Activated CD8-positive, alpha-beta memory T cell treated with anti-CD3 and anti-CD28 coated beads for 48 hours (primary cell): ENCODE measurements at regions not wholly inside any gene's neighbourhood (a gene's known extent, or its start where the extent isn't known, plus 50 kb on each side); places are given as distances from the start of the nearest gene placed in this dataset.

Source experiments
- DNase-seq, 3 experiments: peaks; one replicate each; pipeline ENCODE4 v3.0.0-alpha.2; 2020; ENCODE audit warnings: low read depth in 2 of 3, low spot score in 2 of 3

- no peak for DNase-seq
These were observed 107.5 kb upstream of the SDK1 start for GRCh38 chr7:3193379-3194120.

GRCh38 chr7:3194501-3195141 lies 106.4 kb upstream of the SDK1 start:
- no peak for DNase-seq

GRCh38 chr7:3195160-3195559 lies 105.9 kb upstream of the SDK1 start:
- no peak for DNase-seq

GRCh38 chr7:3196629-3197400 lies 104.2 kb upstream of the SDK1 start:
- no peak for DNase-seq

DNA sequence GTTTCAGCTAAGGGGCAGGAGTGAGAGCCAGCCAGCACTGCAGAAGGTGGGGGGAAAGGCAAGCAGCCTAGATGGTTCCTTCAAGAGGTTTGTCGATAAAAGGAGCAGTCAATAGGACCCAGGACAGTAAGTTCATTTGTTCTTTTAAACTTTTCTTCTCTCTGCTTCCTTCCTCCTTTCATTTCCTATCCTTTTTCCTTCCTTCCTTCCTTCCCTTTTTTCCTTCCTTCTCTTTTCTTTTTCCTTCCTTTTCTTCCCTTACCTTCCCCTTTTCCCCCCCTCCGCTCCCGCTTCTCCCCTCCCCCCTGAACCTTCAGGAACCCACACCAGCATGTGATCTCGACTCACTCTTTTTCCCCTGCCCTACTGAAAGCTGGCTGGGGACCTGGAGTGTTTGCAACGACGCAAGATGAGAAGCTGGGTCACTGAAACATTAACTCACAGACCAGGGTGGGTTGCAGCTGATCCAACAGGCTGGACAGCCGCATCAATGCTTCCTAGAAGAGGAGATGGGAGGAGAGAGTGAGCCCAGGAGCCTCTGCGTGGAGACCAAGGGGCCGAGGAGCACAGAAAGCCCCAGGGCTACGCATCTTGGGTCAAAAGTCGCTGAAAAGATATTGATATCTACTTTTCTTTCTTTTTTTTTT lies 103.4 kb upstream of the SDK1 start:
- DNase-seq = no peak

- DNase-seq = no peak
These were observed 102.7 kb upstream of the SDK1 start for GRCh38 chr7:3198316-3198715.

DNA sequence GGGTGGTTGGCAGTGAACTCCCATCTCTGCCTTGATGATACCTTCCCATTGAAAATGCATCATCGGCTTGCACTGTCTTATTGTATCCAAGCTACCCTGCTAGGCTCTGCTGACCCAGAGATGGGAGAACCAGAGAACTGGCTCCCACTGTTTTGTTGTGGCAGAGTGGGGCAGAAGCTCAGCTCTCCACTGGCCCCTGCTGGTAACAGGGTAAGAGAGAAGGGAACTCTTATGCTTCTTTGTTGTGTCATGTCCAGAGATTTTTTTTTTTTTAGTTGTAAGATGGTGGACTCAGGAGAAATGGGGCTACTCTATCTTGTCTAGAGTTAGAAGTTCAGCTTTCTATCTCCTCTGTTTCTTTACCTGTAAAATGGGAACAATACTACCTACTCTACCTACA lies 100.5 kb upstream of the SDK1 start:
- DNase-seq = no peak

GRCh38 chr7:3201306-3201705 lies 99.7 kb upstream of the SDK1 start:
- no peak for DNase-seq

GRCh38 chr7:3201937-3202710 lies 98.9 kb upstream of the SDK1 start:
- DNase-seq = no peak

DNA sequence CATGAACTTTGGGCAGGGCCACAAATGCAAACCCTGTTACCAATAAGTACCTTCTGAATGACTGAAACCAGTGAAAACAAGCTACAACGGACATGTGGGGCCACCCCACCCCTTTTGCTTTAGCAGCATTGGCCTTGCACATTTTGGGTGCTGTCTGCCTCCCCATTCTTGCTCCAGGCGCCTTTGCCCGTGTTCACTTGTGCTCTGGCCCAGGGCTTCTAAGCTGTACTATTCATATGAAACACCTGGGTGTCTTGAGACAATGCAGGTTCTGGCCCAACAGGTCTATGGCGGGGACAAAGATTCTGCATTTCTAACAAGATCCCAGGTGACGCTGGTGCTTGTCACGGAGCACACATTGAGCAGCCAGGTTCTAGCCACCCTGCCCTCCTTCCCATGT lies 96.5 kb upstream of the SDK1 start:
- DNase-seq = no peak

DNA sequence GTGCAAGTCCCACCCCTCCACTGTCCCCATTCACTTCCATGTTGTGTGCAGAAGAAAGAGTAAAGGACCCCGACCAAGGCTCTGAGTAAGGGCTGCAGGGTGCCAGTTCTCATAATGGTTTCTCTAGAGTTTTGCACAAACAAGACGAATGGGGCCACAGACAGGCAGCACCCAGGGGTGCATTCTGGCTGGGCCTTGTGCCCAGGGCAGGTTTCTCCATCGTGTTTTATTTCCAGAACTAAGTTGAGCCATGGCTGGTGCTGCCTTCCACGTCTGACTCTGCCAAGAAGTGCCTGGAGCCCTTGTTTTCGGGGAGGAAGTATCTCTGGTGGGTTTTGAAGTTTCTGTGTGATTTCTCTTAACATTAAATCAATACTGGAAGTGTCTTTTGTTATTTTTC lies 95.0 kb upstream of the SDK1 start:
- no peak for DNase-seq

DNA sequence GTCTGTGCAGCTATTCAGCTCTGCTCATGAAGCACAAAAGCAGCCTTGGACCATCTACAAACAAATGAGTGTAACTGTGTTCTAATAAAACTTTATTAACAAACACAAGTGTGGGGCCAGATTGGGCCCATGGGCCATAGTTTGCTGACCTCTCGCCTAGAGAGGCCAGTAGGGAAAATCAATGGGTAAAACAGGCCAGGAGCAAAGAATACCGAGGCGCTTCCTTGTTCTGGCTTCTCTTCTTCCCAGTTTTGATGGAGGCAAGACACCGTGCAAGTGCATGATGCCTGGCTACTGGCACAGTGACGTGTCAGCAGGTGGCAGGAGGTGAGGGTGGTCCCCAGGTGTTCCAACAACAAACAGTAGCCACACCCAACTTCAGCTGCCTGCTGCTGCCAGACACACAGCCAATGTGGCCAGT lies 94.3 kb upstream of the SDK1 start:
- DNase-seq = no peak

DNA sequence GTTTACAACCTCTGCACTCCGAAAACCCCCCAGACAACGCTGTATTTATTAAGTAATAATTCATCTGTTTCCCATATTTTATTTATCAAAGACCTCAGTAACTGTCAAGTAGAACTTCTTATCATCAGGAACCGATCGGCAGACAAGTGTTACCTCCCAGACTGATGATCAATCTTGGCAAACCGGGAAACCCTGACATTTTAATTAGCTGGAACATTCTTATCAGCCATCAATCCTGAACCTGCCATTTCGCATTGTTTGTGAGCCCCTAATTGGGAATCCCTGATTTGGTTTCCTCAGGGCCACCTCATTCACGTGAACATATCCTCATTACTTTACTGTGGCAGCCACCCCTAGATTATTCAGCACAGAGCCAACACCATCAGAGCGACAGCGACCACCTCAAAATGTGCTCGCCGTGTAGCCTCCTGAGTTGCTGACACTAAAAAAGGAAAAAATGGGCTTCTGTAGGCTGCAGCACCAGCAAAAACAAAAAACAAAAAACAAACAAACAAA lies 93.6 kb upstream of the SDK1 start:
- DNase-seq = no peak

DNA sequence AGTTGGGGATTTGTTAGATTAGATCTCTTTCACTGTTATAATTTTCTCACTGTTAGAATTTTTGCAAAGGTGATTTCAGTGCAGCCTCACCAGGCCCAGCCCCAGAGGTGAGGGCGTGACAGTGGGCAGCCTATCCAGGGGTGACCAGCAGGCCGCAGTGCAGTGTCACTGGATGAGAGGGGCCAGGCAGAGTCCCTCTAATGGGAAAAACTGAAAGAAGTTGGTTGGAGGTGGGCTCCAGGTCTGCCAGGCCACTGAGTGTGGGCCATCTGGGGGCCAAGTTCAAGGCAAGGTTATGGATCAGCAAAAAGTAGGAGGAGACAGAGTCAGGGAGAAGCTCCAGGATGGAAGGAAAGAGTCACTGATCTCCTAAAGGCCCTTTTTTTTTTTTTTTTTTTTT lies 90.5 kb upstream of the SDK1 start:
- DNase-seq = no peak

- no peak for DNase-seq
These were observed 87.0 kb upstream of the SDK1 start for GRCh38 chr7:3214090-3214413.

- DNase-seq = no peak
These were observed 85.1 kb upstream of the SDK1 start for GRCh38 chr7:3215624-3216585.

GRCh38 chr7:3217166-3217565 lies 83.9 kb upstream of the SDK1 start:
- DNase-seq = no peak

DNA sequence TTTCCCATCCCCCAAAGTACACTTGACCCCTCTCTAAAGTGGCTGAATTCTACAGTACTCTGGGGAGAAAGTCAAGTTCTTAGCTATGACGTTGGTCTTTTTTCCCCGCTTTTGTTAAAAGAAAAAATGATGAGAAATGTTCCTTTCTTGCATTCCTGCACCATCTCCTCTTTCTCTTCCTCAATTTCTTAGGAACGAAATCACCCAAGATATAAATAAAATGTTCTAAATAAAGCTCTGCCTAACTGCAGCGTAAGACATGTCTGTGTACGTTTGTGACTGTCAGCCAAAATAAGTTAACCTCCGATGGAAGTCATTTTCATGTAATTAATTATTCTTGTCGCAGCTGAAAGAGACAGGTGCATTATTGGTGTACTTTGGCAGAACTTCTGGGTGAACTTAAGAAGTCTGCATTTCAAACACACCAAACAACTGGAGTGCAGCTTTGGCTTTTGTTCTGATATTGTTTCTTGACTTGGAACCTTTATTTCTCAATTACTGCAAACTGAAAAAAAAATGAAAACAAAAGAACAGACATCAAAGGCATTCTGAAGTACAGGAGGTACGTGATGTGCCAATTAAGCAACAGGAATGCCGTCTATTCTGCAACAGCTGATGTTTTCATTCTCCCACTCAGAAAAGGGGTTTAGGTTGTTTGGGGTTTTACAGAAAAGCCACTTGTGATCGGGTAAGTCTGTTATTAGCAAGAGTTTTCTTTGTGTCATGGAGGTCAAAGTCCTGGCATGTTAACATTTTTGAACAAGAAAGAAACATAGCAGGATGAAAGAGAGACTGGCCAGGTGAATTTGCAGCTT lies 82.4 kb upstream of the SDK1 start:
- no peak for DNase-seq

DNA sequence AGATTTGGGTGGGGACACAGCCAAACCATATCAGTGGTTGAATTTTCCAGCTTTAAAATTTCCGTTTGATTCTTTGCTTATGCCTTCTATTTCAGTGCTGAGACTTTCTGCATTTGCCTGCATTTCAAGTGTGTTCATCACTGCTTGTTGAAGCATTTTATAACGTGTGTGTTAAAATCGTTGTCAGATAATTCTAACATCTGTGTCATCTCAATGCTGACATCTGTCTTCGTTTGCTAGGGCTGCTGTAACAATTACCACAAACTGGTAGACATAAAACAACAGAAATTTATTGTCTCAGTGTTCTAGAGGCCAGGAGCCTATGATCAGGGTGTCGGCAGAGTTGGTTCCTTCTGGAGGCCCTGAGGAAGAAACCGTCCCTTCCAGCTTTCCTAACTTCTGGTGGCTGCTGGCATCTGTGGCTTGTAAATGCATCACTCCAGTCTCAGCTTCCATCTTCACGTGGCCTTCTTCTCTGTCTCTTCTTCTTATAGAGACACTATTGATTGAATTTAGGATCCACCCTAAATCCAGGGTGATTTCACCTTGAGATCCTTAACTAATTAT lies 71.1 kb upstream of the SDK1 start:
- no peak for DNase-seq
